ENCODE measurements at regions not wholly inside any gene's neighbourhood (a gene's known extent, or its start where the extent isn't known, plus 50 kb on each side); places are given as distances from the start of the nearest gene placed in this dataset.

GRCh38 chr14:94989417-94989816 lies 167.9 kb downstream of the DICER1 start:
- TF ChIP-seq GABPA (IDR thresholded peaks at IDR 0.05; ENCODE audit: borderline replicate concordance, insufficient read depth, low read length) (no peak), CTCF (IDR thresholded peaks at IDR 0.05; ENCODE audit: control extremely low read depth in 1 of 3, insufficient read depth in 1 of 3, low read depth in 1 of 3, low read length in 3 of 3) (no peak)

Measured in H1 (cell line).